Heart right ventricle (tissue), 16 donors: ENCODE measurements at regions not wholly inside any gene's neighbourhood (a gene's known extent, or its start where the extent isn't known, plus 50 kb on each side); places are given as distances from the start of the nearest gene placed in this dataset.

Experiments used
- ATAC-seq, 8 donors: fragments of 200-7000 bp; cut with Tn5 transposase; one replicate each; pipeline ENCODE4 v1.9.1; 2020; ENCODE audit warnings: mild to moderate bottlenecking in 8 of 8, moderate library complexity in 8 of 8, moderate number of reproducible peaks in 1 of 8
- DNase-seq, 2 donors: peaks; one replicate each; pipeline ENCODE4 v3.0.0-alpha.2; 2020
- H3K27ac ChIP-seq, 10 donors: fragments of 200-600 bp; sonication (generic) in 2 of 10; one replicate each; pipeline versions ENCODE4 v1.5.0 to v1.8.0; 2020 to 2022; ENCODE audit warnings: mild to moderate bottlenecking in 3 of 10
- H3K27me3 ChIP-seq, 7 donors: fragments of 200-600 bp; one replicate each; pipeline ENCODE4 v1.8.0; 2021 to 2022; ENCODE audit warnings: mild to moderate bottlenecking in 2 of 7
- H3K36me3 ChIP-seq, 9 donors: fragments of 200-600 bp; sonication (generic) in 1 of 9; one replicate each; pipeline versions ENCODE4 v1.5.0 to v1.8.0; 2020 to 2022; ENCODE audit warnings: mild to moderate bottlenecking in 2 of 9
- H3K4me1 ChIP-seq, 9 donors: fragments of 200-600 bp; sonication (generic) in 1 of 9; one replicate each; pipeline versions ENCODE4 v1.5.0 to v1.8.0; 2020 to 2022; ENCODE audit warnings: mild to moderate bottlenecking in 4 of 9
- H3K4me3 ChIP-seq, 10 donors: fragments of 200-600 bp; sonication (generic) in 2 of 10; one replicate each; pipeline versions ENCODE4 v1.5.0 to v1.8.0; 2020 to 2022; ENCODE audit warnings: mild to moderate bottlenecking in 7 of 10, moderate library complexity in 2 of 10
- H3K9me3 ChIP-seq, 11 donors: fragments of 200-600 bp in 10 of 11; sonication (generic) in 2 of 11; one replicate each; pipeline versions ENCODE4 v1.5.0 to v1.8.0; 2013 to 2022; ENCODE audit warnings: mild to moderate bottlenecking in 2 of 11, control low read depth in 1 of 11, moderate library complexity in 1 of 11
- CTCF ChIP-seq, 9 donors: fragments of 200-600 bp; sonication (generic) in 2 of 9; IDR thresholded peaks; one replicate each; pipeline versions ENCODE4 v1.5.0 to v1.8.0; 2021 to 2022; ENCODE audit warnings: antibody characterized with exemption in 9 of 9, mild to moderate bottlenecking in 5 of 9, moderate library complexity in 1 of 9
- WGBS, 2 donors: extraction: QIAGEN DNeasy Blood & Tissue Kit; methylation state at CpG; one replicate each; pipeline ENCODE4 v1.1.7; 2013; ENCODE audit warnings: inconsistent platforms in 1 of 2; 5-methylcytosine and 5-hydroxymethylcytosine counted together
- intact Hi-C, 10 donors: fragments of 100-400 bp; cut with DNase I; formaldehyde crosslinking; loops; one replicate each; pipeline versions ENCODE4 v1.11.1 to v1.14.2; 2022
- donor health status: Arrhythmogenic right ventricular cardiomyopathy.
- donor health status: ischemic (EF 13 %, LVEDD 7.1; RV severe dilation, severe dysfunction).
- donor health status: healthy with polysubstance abuse.
- donor health status: DM: no; HTN: yes; CAD: no.
- donor health status: DM: no; HTN: no; CAD: no.
- donor health status: ischemic (EF 25% LVEDD 6.9; RV normal size, moderate dysfunction).
- donor health status: ischemic (EF 25% LVEDD 5.7; RV mildly dilated, moderate dysfunction).
- donor health status: healthy.
- donor health status: DM: yes; HTN: yes; CAD: no.
- donor health status: Ischemic cardiomyopathy.
- donor health status: ischemic (EF 35%, LVEDD 5.7; RV mildly dilated, moderate dysfunction).
- donor health status: nonischemic (EF 11% LVEDD 7.7; RV severe dilation, severe dysfunction).
- donor health status: DM: yes; HTN: yes; CAD: no.
- donor health status: PGD.
- donor health status: ischemic (EF 29% LVEDD 5.4; RV normal size, mild dysfunction).
- donor health status: nonischemic (EF 23%, LVEDD 6.1; RV moderate dilation, normal function).

- intact Hi-C loops: no loop called here
- TF ChIP-seq CTCF (IDR thresholded peaks at IDR 0.05): no peak
- DNase-seq (no peak), ATAC-seq (no peak)
- Histone ChIP-seq H3K4me1 (no peaks in the 10 kb centered on the region), H3K4me3 (no peak overlapping the region), H3K9me3 (peaks cover 0 to 15% (median 0%) of the 10 kb centered on the region in 11 donors), H3K36me3 (no peaks in the 10 kb centered on the region), H3K27me3 (no peaks in the 10 kb centered on the region), H3K27ac (no peak overlapping the region)
- WGBS, 2 donors: 75 to 79% methylated on average over 4 of the region's 4 CpGs
Measured at GRCh38 chr10:57754803-57755202, 512.9 kb downstream of the IPMK start.

- intact Hi-C loops: no loop called here
- Histone ChIP-seq H3K27ac (no peak overlapping the region), H3K9me3 (peaks cover 0 to 28% (median 3%) of the 10 kb centered on the region in 11 donors), H3K36me3 (no peaks in the 10 kb centered on the region), H3K27me3 (no peaks in the 10 kb centered on the region), H3K4me1 (no peaks in the 10 kb centered on the region), H3K4me3 (no peak overlapping the region)
- WGBS, 2 donors: 65 to 80% methylated on average over 1 of the region's 1 CpG
- TF ChIP-seq CTCF (IDR thresholded peaks at IDR 0.05): no peak
- ATAC-seq (no peak), DNase-seq (no peak)
Measured at GRCh38 chr10:57743711-57744110, 524.0 kb downstream of the IPMK start.

GRCh38 chr10:57741751-57742150, 525.9 kb downstream of the IPMK start:
- Histone ChIP-seq H3K4me1 (no peaks in the 10 kb centered on the region), H3K4me3 (no peak overlapping the region), H3K27me3 (no peaks in the 10 kb centered on the region), H3K27ac (no peak overlapping the region), H3K36me3 (no peaks in the 10 kb centered on the region), H3K9me3 (peaks cover 0 to 9% (median 0%) of the 10 kb centered on the region in 11 donors)
- intact Hi-C loops: no loop called here
- no peak for ATAC-seq
- no peak for DNase-seq
- no peak for TF ChIP-seq CTCF (IDR thresholded peaks at IDR 0.05)
- WGBS, 2 donors: 89 to 91% methylated on average over 3 of the region's 3 CpGs

GRCh38 chr10:57723305-57723704, 544.4 kb downstream of the IPMK start:
- no peaks in the 10 kb centered on the region for H3K36me3 ChIP-seq
- H3K9me3 ChIP-seq: peaks cover 0 to 30% (median 0%) of the 10 kb centered on the region in 11 donors
- DNase-seq (no peak), ATAC-seq (no peak)
- H3K27me3 ChIP-seq: no peaks in the 10 kb centered on the region
- intact Hi-C loops: no loop called here
- TF ChIP-seq CTCF (IDR thresholded peaks at IDR 0.05): no peak
- no peaks in the 10 kb centered on the region for H3K4me1 ChIP-seq
- H3K27ac ChIP-seq: no peak overlapping the region
- 81 to 85% methylated on average over 1 of the region's 1 CpG for WGBS, 2 donors
- H3K4me3 ChIP-seq: no peak overlapping the region
